ENCODE measurements at regions not wholly inside any gene's neighbourhood (a gene's known extent, or its start where the extent isn't known, plus 50 kb on each side); places are given as distances from the start of the nearest gene placed in this dataset.

DNA sequence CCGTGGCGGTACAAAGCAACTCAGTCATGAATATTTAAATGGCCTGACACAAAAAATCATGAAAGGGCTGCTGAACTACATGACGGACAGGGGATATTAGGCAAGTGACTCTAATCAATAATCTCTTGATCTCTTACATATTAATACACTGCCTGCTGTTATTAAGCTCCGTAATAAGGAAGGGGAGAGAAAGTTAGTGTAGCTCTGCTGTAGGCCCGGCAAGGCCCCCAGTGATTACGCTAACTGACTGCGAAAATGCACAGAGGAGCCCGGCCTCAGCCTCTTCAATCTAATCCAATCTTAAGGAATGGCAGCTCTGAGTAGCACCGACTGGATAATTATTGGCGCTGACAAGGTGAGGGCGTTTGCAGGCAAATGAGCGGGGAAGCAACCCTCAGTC lies 583.5 kb upstream of the MKI67 start:
- TF ChIP-seq EZH2 (IDR thresholded peaks at IDR 0.05; ENCODE audit: borderline replicate concordance, low read depth, low read length, severe bottlenecking), result no peak
- TF ChIP-seq, protein P1, sequence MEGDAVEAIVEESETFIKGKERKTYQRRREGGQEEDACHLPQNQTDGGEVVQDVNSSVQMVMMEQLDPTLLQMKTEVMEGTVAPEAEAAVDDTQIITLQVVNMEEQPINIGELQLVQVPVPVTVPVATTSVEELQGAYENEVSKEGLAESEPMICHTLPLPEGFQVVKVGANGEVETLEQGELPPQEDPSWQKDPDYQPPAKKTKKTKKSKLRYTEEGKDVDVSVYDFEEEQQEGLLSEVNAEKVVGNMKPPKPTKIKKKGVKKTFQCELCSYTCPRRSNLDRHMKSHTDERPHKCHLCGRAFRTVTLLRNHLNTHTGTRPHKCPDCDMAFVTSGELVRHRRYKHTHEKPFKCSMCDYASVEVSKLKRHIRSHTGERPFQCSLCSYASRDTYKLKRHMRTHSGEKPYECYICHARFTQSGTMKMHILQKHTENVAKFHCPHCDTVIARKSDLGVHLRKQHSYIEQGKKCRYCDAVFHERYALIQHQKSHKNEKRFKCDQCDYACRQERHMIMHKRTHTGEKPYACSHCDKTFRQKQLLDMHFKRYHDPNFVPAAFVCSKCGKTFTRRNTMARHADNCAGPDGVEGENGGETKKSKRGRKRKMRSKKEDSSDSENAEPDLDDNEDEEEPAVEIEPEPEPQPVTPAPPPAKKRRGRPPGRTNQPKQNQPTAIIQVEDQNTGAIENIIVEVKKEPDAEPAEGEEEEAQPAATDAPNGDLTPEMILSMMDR (IDR thresholded peaks at IDR 0.05; ENCODE audit: borderline replicate concordance, extremely low read depth, low read length, poor library complexity, severe bottlenecking), result no peak
